Gastroesophageal sphincter (tissue), 4 donors: ENCODE measurements at regions not wholly inside any gene's neighbourhood (a gene's known extent, or its start where the extent isn't known, plus 50 kb on each side); places are given as distances from the start of the nearest gene placed in this dataset.

Experiments used
- ATAC-seq: fragments of 150-250 bp; one replicate; pipeline ENCODE4 v1.9.1; 2016; ENCODE audit warnings: mild to moderate bottlenecking, moderate library complexity
- H3K27ac ChIP-seq, 4 donors: fragments of 200-600 bp; sonication (generic) in 3 of 4; 1 replicate in 3 of 4; 2 replicates in 1 of 4; pipeline ENCODE4 v1.5.1; 2016 to 2019
- H3K27me3 ChIP-seq: fragments of 200-600 bp; sonication (generic); one replicate; pipeline ENCODE4 v1.5.1; 2019
- H3K36me3 ChIP-seq, 2 donors: fragments of 200-600 bp; sonication (generic); one replicate each; pipeline ENCODE4 v1.5.1; 2019; ENCODE audit warnings: control low read depth in 1 of 2
- H3K4me1 ChIP-seq, 3 donors: fragments of 200-600 bp; sonication (generic); 1 replicate in 2 of 3; 2 replicates in 1 of 3; pipeline ENCODE4 v1.5.1; 2016 to 2019; ENCODE audit warnings: control low read depth in 2 of 3
- H3K4me3 ChIP-seq, 2 donors: fragments of 200-600 bp; sonication (generic); one replicate each; pipeline ENCODE4 v1.5.1; 2019; ENCODE audit warnings: mild to moderate bottlenecking in 1 of 2, moderate library complexity in 1 of 2
- H3K9me3 ChIP-seq, 3 donors: fragments of 200-600 bp; sonication (generic); one replicate each; pipeline ENCODE4 v1.5.1; 2017 to 2019; ENCODE audit warnings: control low read depth in 2 of 3
- CTCF ChIP-seq, 4 experiments: fragments of 200-600 bp in 2 of 4; fragments of 450-650 bp in 2 of 4; sonication (generic) in 1 of 4; IDR thresholded peaks; one replicate each; pipeline ENCODE4 v1.5.1; 2017 to 2019; ENCODE audit warnings: antibody characterized with exemption in 4 of 4, mild to moderate bottlenecking in 2 of 4, moderate library complexity in 2 of 4
- EP300 ChIP-seq: sonication (generic); formaldehyde crosslinking; IDR thresholded peaks from one replicate; pipeline ENCODE4 v1.6.1; 2017; ENCODE audit warnings: antibody characterized with exemption, mild to moderate bottlenecking
- POLR2A ChIP-seq, 2 donors: fragments of 450-650 bp; IDR thresholded peaks; one replicate each; pipeline ENCODE4 v1.6.1; 2017; ENCODE audit warnings: antibody characterized with exemption in 2 of 2, mild to moderate bottlenecking in 2 of 2, moderate library complexity in 1 of 2
- POLR2AphosphoS5 ChIP-seq: sonication (generic); formaldehyde crosslinking; IDR thresholded peaks from one replicate; pipeline ENCODE4 v1.6.1; 2017; ENCODE audit warnings: antibody characterized with exemption
- WGBS, 2 donors: methylation state at CpG; one replicate each; pipeline ENCODE4 v1.1.5; 2018; ENCODE audit warnings: low coverage in 1 of 2; 5-methylcytosine and 5-hydroxymethylcytosine counted together

GRCh38 chr12:115693970-115694369 lies 583.5 kb downstream of the MED13L start:
- Histone ChIP-seq H3K4me3 (no peak overlapping the region), H3K27me3 (peaks cover 10% of the 10 kb centered on the region), H3K36me3 (no peaks in the 10 kb centered on the region), H3K9me3 (no peaks in the 10 kb centered on the region), H3K4me1 (no peaks in the 10 kb centered on the region), H3K27ac (no peak overlapping the region)
- ATAC-seq, result no peak
- TF ChIP-seq POLR2A (IDR thresholded peaks at IDR 0.05) (no peak), EP300 (no peak), CTCF (IDR thresholded peaks at IDR 0.05) (no peak), POLR2AphosphoS5 (no peak)

GRCh38 chr12:115691123-115691522 lies 586.4 kb downstream of the MED13L start:
- H3K27ac ChIP-seq, result no peak overlapping the region
- no peak for TF ChIP-seq EP300
- TF ChIP-seq CTCF (IDR thresholded peaks at IDR 0.05), result no peak
- no peak for TF ChIP-seq POLR2AphosphoS5
- TF ChIP-seq POLR2A (IDR thresholded peaks at IDR 0.05), result no peak
- H3K9me3 ChIP-seq, result no peaks in the 10 kb centered on the region
- no peak for ATAC-seq
- H3K4me1 ChIP-seq, result peaks cover 0 to 9% (median 0%) of the 10 kb centered on the region in 3 donors
- H3K27me3 ChIP-seq, result peaks cover 6% of the 10 kb centered on the region
- H3K4me3 ChIP-seq, result no peak overlapping the region
- no CpG with 5 or more reads among the region's 2 CpGs for WGBS, 2 donors
- H3K36me3 ChIP-seq, result no peaks in the 10 kb centered on the region

- ATAC-seq, result no peak
- no peaks in the 10 kb centered on the region for H3K27me3 ChIP-seq
- no peak for TF ChIP-seq EP300
- TF ChIP-seq CTCF (IDR thresholded peaks at IDR 0.05), result no peak
- TF ChIP-seq POLR2AphosphoS5, result no peak
- no peak for TF ChIP-seq POLR2A (IDR thresholded peaks at IDR 0.05)
- H3K4me1 ChIP-seq, result peaks cover 0 to 9% (median 0%) of the 10 kb centered on the region in 3 donors
- no peaks in the 10 kb centered on the region for H3K9me3 ChIP-seq
- no peak overlapping the region for H3K4me3 ChIP-seq
- 28 to 30% methylated on average over 2 to 6 of the region's 8 CpGs for WGBS, 2 donors
- no peaks in the 10 kb centered on the region for H3K36me3 ChIP-seq
- no peak overlapping the region for H3K27ac ChIP-seq
Measured at GRCh38 chr12:115687094-115687493, 590.4 kb downstream of the MED13L start.

GRCh38 chr12:115683240-115683780 lies 594.2 kb downstream of the MED13L start:
- peaks cover 6% of the 10 kb centered on the region for H3K27me3 ChIP-seq
- no peak for ATAC-seq
- 39 to 86% methylated on average over 1 to 5 of the region's 5 CpGs for WGBS, 2 donors

More at GRCh38 chr12:115683240-115683780, 594.2 kb downstream of the MED13L start:
- Histone ChIP-seq H3K9me3 (peaks cover 0 to 10% (median 0%) of the 10 kb centered on the region in 3 donors), H3K4me3 (no peak overlapping the region), H3K27ac (no peak overlapping the region), H3K36me3 (no peaks in the 10 kb centered on the region), H3K4me1 (peaks cover 0 to 9% (median 0%) of the 10 kb centered on the region in 3 donors)
- no peak for TF ChIP-seq EP300
- no peak for TF ChIP-seq POLR2AphosphoS5
- TF ChIP-seq CTCF (IDR thresholded peaks at IDR 0.05), result no peak
